Activated B cell treated with CpG ODN at 0.5 μM for 24 hours (primary cell): ENCODE measurements at regions not wholly inside any gene's neighbourhood (a gene's known extent, or its start where the extent isn't known, plus 50 kb on each side); places are given as distances from the start of the nearest gene placed in this dataset.
"Not testable (repeated sequence)": the region's sequence is repeated elsewhere in the genome, so short reads cannot be mapped to it uniquely, and the experiment has no call there.

ENCODE experiments used
- ATAC-seq: fragments of 200-7000 bp; cut with Tn5 transposase; one replicate; pipeline ENCODE4 v1.10.0; 2021; ENCODE audit warnings: low read depth, mild to moderate bottlenecking, moderate library complexity
- CTCF ChIA-PET: fragments of 350-600 bp; sonication (Branson Sonifier 250); formaldehyde crosslinking; loops from one replicate; lab custom pipeline; 2021; ENCODE audit warnings: antibody characterized with exemption; lab: Charles Lee
- POLR2A ChIA-PET: fragments of 350-600 bp; sonication (Branson Sonifier 250); formaldehyde crosslinking; loops from one replicate; lab custom pipeline; 2021; ENCODE audit warnings: antibody characterized with exemption; lab: Charles Lee
- DNase-seq: peaks from one replicate; pipeline ENCODE4 v3.0.0; 2022
- H3K27ac Mint-ChIP-seq: one replicate; pipeline ENCODE4 v1.8.0; 2020; ENCODE audit warnings: mixed read lengths
- H3K27me3 Mint-ChIP-seq: one replicate; pipeline ENCODE4 v1.8.0; 2021; ENCODE audit warnings: mixed read lengths
- H3K36me3 Mint-ChIP-seq: one replicate; pipeline ENCODE4 v1.8.0; 2021; ENCODE audit warnings: low read depth, mixed read lengths
- H3K4me1 Mint-ChIP-seq: one replicate; pipeline ENCODE4 v1.8.0; 2021; ENCODE audit warnings: mixed read lengths
- H3K4me3 Mint-ChIP-seq: one replicate; pipeline ENCODE4 v1.8.0; 2020; ENCODE audit warnings: mild to moderate bottlenecking, mixed read lengths
- H3K9me3 Mint-ChIP-seq: one replicate; pipeline ENCODE4 v1.8.0; 2020; ENCODE audit warnings: mixed read lengths
- CTCF ChIP-seq: fragments of 200-600 bp; IDR thresholded peaks from one replicate; pipeline ENCODE4 v1.8.0; 2022; ENCODE audit warnings: antibody characterized with exemption, mild to moderate bottlenecking
- intact Hi-C: fragments of 100-400 bp; cut with micrococcal nuclease; formaldehyde crosslinking; loops from one replicate; pipeline ENCODE4 v1.15.1; 2024

GRCh38 chr14:84336433-84336832, 1193.5 kb upstream of the FLRT2 start:
- no peak overlapping the region for H3K4me3 Mint-ChIP-seq
- no peaks in the 10 kb centered on the region for H3K27me3 Mint-ChIP-seq
- ATAC-seq (no peak), DNase-seq (no peak)
- no peaks in the 10 kb centered on the region for H3K36me3 Mint-ChIP-seq
- ChIA-PET CTCF (no interaction called here), POLR2A (no interaction called here)
- TF ChIP-seq CTCF: no peak
- no peak overlapping the region for H3K27ac Mint-ChIP-seq
- no peaks in the 10 kb centered on the region for H3K4me1 Mint-ChIP-seq
- peaks cover 18% of the 10 kb centered on the region for H3K9me3 Mint-ChIP-seq
- intact Hi-C loops: no loop called here

- H3K27me3 Mint-ChIP-seq: no peaks in the 10 kb centered on the region
- POLR2A ChIA-PET: no interaction called here
- H3K36me3 Mint-ChIP-seq: no peaks in the 10 kb centered on the region
- H3K9me3 Mint-ChIP-seq: peaks cover 14% of the 10 kb centered on the region
- intact Hi-C loops: no loop called here
- H3K27ac Mint-ChIP-seq: no peak overlapping the region
- no peaks in the 10 kb centered on the region for H3K4me1 Mint-ChIP-seq
- ATAC-seq: no peak
- CTCF ChIA-PET: no interaction called here
- DNase-seq: no peak
- no peak overlapping the region for H3K4me3 Mint-ChIP-seq
- TF ChIP-seq CTCF: no peak
These were observed 1189.0 kb upstream of the FLRT2 start for GRCh38 chr14:84340938-84341337.

- peaks cover 14% of the 10 kb centered on the region for H3K9me3 Mint-ChIP-seq
- H3K27ac Mint-ChIP-seq, H3K36me3 Mint-ChIP-seq, H3K4me3 Mint-ChIP-seq, H3K4me1 Mint-ChIP-seq, H3K27me3 Mint-ChIP-seq, intact Hi-C loops, DNase-seq, ATAC-seq, POLR2A ChIA-PET, CTCF ChIA-PET: not testable (repeated sequence)
These were observed 1188.1 kb upstream of the FLRT2 start for GRCh38 chr14:84341867-84342266.

GRCh38 chr14:84343656-84344055, 1186.3 kb upstream of the FLRT2 start:
- intact Hi-C loops: no loop called here
- H3K9me3 Mint-ChIP-seq: peaks cover 11% of the 10 kb centered on the region
- H3K4me3 Mint-ChIP-seq: no peak overlapping the region
- H3K36me3 Mint-ChIP-seq: no peaks in the 10 kb centered on the region
- TF ChIP-seq CTCF: no peak
- ATAC-seq (no peak), DNase-seq (no peak)
- ChIA-PET CTCF (no interaction called here), POLR2A (no interaction called here)
- H3K27ac Mint-ChIP-seq: no peak overlapping the region
- H3K27me3 Mint-ChIP-seq: no peaks in the 10 kb centered on the region
- H3K4me1 Mint-ChIP-seq: no peaks in the 10 kb centered on the region

GRCh38 chr14:84351646-84352045, 1178.3 kb upstream of the FLRT2 start:
- Mint-ChIP-seq H3K9me3 (peaks cover 16% of the 10 kb centered on the region), H3K4me1 (no peaks in the 10 kb centered on the region), H3K4me3 (no peak overlapping the region), H3K27ac (no peak overlapping the region), H3K27me3 (no peaks in the 10 kb centered on the region), H3K36me3 (no peaks in the 10 kb centered on the region)
- intact Hi-C loops: no loop called here
- no peak for DNase-seq
- CTCF ChIA-PET: no interaction called here
- POLR2A ChIA-PET: no interaction called here
- no peak for ATAC-seq
- no peak for TF ChIP-seq CTCF

- Mint-ChIP-seq H3K27me3 (no peaks in the 10 kb centered on the region), H3K4me3 (no peak overlapping the region), H3K9me3 (peaks cover 16% of the 10 kb centered on the region), H3K4me1 (no peaks in the 10 kb centered on the region), H3K27ac (no peak overlapping the region), H3K36me3 (no peaks in the 10 kb centered on the region)
- intact Hi-C loops: no loop called here
- TF ChIP-seq CTCF: no peak
- ATAC-seq (no peak), DNase-seq (no peak)
- ChIA-PET POLR2A (no interaction called here), CTCF (no interaction called here)
These were observed 1168.5 kb upstream of the FLRT2 start for GRCh38 chr14:84361476-84361875.
